Putamen (tissue), 1 donor: ENCODE measurements at regions not wholly inside any gene's neighbourhood (a gene's known extent, or its start where the extent isn't known, plus 50 kb on each side); places are given as distances from the start of the nearest gene placed in this dataset.

Source experiments
- DNase-seq: peaks from one replicate; pipeline ENCODE4 v3.0.0-alpha.2; 2016; ENCODE audit warnings: low spot score

DNA sequence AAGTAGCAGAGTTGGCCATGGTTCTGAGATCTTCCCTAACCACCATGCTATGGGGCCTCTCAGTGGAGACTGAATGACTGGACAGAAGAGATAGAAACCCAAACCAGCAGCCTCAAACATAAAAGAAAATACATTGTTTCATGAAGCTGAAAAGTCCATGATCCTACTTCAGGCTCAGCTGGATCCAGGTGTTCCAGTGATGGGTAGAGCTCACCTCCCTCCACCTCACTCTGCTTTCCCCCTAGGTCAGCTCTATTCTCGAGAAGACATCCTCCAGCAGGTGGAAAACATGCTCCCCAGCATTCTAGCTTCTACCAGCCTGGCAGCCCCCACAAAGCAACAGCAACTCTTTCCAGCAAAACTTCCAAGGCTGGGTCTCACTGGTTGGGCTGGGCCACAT, 132.1 kb downstream of the OAT start:
- DNase-seq, result no peak

DNA sequence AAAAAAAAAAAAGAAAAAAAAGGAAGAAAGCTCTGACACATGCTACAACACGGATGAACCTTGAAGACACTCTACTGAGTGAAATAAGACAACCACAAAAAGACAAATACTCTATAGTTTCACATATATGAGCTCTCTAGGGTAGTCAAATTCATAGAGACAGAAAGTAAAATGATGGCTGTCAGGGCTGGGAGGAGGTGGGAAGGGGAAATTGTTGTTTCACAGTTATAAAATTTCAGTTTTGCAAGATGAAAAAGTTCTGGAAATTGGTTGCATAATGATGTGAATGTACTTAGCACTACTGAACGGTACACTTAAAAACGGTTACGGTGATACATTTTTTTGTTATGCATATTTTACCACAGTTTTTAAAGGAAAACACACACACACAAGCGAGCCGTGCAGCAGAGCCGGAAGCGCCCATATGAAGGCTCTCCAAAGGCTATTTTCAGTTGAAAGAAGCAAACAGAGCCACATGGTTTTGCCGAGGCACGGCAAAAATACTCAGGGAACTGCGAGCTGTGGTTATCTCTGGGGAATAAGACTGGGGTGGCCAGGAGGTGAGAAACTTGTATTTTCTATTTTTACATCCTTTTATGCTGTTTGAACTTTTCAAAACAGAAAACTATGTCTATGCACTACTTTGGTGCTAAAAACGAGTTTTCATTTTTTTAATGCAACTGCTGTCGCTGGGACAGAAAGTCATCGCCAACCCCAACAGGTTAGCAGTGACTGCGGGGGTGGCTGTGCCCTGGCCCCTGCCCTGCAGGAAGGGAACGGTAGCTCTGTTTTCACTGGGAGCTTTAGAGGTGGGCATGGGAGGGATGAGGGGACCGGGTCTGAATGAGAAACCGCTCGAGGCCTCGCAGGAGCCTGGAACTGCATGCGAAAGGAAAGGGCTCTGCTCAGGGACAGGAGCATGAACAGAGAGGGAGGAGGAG, 132.9 kb downstream of the OAT start:
- DNase-seq, result no peak

DNA sequence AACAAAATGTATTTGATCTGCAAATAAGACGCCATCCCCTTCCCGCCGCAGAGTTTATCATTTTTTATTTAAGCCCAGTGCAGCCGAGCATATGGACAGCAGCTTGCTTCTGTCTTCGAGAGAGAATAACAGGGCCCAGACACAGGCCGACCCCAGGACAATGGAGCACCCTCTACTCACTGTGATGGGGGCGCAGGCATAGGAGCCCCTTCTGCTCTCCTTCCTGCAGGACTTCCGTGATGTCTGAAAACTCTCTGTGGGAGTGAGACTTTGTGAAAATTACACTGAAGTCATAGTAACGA, 134.8 kb downstream of the OAT start:
- DNase-seq, result no peak

DNA sequence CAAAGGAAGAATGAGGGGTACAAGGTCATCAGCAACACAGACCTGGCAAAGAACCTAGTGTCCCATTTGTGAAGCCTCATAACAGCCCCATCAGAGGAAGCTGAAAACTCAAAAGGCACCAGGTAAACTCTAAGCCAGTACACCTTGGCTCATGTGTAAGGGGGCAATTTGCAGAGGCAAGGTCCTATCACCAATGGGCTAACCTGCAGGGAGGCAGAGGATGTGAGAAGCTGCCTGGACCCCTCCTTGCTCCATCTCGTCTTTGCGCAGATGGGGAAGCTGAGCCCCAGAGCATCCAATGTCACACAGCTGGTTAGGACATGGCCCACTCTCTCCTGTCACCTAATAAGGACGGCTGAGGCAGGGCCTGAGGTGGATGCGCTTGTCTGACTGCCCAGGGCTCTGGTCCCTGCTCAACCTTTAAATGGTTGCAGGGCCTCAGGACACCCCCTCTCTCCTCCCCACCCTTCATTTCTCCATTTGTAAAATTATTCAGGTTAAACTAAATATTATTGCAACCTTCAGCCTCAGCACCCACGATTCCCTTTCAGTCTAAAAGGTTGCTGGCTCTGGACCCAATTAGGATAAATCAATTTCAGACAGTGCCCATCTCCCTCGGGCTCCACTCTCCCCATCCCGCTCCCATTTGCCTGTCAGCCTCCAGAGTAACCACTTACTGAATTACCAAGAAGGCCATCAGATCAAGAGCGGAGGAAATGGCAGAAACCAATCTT, 135.3 kb downstream of the OAT start:
- no peak for DNase-seq

DNA sequence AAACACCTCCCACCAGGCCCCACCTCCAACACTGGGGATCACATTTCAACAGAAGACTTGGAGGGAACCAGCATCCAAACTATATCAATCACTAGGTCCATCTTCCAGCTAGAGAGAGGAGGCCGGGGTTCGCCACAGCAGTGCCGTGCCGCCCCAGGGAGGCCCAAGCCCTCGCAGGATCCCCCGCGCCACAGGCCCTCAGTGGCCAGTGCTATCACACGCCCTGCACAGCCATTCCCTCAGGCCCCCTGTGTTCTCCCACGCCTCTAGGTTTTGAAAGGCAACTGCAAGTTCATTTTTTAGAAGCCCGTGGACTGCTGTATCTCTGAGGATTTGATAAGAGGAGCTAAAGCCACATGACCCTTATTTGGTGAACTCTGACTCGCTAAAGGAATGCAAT, 136.4 kb downstream of the OAT start:
- no peak for DNase-seq

DNA sequence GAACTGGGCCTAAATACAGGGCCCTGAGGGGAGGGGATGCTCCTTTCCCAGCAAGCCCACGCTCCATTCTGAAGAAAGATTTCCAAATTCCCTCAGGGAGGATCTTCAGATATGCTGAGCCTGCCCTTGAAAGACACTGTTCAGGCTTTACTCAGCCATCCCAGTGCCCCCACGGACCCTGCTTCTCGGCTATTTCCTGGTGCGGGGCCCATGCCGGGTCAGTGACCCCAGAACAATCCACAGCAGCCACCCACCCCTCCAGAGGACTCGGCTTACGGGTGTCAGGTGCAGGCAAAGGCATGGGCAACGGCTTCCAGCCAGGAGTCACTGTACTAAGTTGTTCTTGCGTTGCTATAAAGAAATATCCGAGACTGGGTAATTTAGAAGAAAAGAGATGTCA, 137.1 kb downstream of the OAT start:
- DNase-seq, result no peak

DNA sequence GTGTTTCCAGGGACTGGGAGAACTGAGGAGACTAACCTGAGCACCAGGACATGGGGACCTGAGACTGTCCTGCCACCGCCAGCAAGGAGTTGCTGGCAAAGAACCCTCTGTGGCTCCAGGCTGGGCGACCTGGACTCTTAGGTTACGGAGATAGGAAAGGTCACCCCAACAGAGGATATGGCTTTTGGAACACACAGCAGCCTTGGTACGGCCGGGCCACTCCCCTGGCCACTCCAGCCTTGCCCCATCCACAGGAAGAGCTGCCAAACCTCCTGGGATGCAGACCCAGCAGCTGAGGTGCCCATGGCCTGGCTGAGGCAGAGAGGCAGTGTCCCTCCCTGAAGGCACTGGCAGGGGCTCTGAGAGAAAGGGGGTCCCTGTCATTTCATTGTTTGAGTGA, 137.8 kb downstream of the OAT start:
- no peak for DNase-seq

DNA sequence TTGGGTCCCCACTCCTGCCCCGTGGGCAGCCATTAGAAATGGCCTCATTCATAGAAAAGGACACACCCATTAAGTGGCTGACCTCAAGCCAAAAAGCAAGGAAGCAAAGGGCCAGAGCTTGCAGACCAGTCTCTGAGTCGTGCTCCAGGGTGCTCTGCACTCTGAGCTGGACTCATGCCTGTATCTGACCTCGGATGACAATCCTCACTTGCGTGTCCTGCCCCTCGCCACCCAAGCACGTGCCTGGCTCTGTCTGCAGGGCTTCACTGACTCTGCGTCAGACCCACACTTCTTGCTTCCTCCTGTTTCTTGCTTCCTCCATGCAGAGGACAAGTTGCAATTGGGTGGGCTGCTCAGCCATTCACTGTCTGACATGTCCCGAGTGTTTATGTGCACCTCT, 138.8 kb downstream of the OAT start:
- DNase-seq, result no peak

DNA sequence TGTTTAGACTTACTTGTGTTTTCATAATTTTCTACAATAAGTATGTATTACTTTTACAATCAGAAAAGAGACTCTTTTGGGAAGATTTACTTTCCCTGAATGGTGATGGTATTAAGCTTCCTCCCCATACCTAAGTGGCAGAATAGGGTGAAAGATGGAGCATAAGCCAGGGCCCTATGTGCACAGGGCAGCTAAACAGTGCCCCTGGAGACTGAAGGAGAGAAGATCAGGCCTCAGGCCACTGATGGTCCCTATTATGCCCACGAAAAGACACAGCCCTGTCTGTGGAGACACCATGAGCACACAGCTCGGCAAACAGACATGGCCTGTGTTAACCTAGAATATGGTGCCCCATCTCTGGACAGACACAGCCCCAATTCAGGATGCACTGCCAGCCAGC, 139.4 kb downstream of the OAT start:
- DNase-seq, result no peak

DNA sequence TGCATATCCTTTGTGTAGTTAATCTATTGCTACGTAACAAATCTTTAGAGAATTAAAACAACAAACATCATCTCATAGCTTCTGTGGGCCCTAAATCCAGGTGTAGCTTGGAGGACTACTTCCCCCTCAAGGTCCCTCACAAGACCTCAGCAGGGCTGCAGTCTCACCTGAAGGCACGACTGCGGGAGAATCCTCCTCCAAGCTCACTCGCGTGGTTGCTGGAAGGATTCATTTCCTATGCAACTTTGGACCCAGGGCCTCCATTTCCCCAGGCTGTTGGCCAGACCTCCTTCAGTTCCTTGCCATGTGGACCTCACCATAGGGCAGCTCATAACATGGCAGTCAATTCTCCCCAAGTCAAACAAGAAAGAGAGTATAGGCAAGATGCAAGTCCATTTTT, 140.4 kb downstream of the OAT start:
- no peak for DNase-seq

DNA sequence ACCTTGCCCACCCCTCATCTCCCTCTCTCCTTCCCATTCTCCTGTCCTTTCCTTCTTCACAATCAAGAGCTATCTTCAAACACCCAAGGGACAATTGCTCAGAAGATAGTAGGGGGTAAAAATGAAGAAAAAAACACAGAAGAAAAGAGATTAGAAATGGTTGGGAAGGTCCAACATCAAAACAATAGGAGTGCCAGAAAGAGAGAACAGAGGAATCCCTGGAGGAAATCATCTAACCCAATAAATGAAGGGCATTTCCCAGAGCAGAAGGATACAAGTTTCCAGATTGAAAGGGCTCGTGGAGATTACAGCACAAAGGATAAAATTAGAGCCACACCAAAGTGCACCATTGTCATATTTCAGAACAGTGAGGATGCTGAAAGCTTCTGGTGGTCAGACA, 145.6 kb downstream of the OAT start:
- DNase-seq, result no peak

DNA sequence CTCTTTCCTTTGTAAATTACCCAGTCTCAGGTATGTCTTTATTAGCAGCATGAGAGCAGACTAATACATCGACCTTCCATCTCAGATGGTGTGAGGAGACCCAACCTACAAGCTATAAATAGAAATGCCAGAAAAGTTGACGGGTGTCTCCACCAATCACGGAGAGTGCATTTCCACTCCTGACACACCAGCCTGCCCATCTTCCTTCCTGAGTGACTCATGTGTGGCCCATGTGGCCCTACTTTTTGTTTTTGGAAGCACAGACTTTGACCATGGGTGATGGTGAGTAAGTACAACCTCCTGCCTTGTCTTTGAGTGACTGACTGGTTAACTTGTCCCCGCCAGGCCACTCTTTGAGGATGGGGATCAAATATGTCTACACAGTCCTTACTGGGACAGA, 147.0 kb downstream of the OAT start:
- no peak for DNase-seq

DNA sequence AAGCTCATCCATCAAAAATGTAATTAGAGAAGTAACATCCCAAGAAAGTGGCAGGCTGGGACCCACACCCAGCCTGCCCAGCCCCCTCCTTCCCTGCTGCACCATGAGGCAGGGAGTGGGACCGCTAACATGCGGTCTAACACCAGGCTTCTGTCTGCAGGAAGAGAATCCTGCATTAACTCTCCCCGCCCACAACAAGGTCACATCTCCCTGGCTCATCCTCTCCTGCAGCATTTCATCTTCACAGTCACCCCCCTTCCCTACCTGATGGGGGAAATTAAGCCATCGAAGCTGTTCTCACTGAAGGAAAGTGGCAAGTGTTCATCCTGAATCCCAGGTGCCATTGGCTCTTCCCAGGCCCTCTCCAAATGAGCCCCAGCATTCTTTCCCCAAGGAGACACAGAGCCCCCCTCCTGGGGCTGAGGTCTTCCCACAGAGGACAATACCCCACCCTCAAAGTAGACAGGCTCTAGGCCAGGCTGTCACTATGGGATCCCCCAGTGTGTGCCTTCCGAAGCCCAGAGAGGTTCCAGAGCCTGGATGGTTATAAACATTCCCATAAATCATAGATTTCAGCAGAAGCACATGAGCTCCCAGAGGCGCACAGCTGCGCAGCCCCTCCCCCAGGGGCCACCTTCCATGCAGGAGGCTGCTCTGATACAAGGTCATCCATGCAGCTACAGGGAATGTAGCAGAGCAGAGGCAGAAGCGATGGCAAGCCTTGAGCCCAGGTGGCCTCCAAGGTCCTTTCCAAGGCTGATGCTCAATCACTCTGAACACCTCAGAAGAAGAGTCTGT, 148.0 kb downstream of the OAT start:
- no peak for DNase-seq

DNA sequence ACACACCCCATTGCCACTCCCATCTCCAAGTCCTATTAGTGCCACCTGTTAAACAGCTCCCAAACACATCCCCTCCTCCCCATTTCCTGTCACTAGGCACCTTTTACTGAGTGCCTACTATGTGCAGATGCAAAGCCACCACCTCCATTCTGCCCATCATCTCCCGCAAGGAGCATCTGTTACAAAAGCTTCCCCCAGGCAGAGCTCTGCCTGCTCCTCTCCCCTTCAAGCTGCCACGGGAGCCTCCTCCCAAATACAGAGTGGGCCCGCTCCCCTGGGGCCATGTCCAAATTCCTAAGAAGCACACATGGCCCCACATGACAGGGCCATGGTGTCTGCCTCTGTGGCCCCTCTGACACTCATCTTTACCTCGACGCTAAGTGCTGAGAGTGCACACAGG, 149.7 kb downstream of the OAT start:
- no peak for DNase-seq

DNA sequence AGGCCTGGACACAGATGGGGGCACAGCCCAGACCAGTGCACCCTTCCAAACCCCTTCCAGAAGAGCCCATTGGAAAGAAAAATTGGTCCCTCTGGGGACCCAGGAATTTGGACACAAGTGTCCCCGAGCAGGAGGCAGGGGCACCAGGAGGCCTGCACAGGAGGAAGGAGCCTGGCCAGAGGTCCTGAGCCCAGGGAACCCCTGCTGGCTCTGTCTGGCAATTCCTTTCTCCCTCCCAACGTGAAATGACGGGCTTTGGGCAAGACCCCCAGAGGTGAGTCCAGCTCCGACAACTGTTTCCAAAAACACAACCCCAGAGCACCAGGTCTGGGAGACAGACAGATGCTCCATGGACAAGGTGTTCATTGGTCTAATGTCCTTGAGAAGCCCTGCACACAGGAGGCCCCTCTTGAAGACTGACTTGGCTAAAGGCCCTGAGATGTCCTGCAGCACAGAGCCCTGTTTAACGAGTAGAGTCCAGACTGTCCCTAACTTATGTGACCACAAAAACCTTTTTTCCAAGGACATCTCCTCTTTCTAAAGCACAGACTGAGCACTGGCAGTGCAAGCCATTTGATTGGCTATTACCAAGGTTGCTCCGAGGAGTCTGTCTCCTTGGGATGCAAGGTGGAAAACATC, 150.7 kb downstream of the OAT start:
- DNase-seq, result no peak

DNA sequence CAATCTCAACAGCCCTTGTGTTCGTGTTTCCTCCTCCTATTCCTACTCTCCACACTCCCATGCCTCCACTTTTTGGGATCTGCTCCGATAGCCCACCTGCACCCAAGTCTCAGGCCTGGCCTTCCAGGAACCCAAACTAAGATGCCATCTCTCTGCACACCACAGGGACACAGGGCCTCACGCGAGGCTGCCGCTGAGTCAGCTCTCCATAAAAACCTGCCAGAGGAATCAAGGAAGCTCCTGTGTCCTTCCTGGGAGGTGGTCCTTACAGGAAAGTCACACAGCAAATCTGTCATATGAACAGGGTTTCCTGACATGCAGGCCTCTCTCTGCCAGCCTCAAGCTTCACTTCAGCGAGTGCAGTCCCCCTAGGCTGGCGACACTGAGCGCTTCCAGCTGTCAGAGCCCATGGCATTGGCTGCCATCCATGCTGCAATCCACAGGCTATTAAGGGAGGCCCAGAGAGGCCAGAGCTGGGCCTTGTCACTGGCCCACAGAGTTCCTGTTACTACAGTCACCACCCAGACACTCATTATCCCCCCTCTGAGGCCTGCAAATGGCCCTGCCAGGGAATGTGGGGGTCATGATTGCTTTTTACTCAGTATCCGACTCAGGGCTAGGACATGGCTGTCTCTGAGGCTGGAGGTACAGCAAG, 151.4 kb downstream of the OAT start:
- no peak for DNase-seq

DNA sequence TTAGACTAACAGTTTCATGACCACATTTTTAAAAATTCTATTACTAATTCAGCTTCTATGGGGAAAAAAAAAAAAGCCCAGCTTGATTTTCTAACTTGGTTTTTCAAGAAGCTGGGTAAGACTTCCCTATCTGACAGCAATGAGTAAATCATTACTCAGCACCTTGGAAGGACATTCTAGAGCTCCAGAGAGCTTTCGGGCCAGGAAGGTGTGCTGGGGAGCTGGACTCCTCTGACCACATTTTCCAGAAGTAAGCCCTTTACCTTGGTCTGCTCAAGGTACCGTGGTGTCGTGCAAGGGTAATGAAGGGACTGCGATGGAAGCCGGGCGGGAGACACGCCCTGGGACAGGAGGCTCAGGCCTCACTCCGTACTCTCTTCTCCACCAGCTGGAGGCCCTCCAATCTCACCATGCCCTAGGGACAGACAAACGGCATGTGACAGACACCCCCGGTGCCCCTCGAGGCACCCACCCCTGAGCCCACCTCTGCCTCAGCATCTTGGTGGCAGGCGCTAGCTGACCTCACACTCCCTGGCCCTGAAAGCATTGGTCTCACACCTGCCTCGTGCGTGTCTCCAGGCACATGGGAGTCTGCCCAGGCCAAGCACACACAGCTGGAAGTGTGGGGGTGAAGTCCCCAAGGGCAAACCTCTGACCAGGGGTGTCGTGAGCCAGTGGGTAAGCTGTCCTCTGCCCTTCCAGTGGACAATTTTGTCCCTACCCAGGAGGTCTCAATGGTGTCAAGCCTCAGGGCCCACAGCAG, 152.1 kb downstream of the OAT start:
- DNase-seq, result no peak

DNA sequence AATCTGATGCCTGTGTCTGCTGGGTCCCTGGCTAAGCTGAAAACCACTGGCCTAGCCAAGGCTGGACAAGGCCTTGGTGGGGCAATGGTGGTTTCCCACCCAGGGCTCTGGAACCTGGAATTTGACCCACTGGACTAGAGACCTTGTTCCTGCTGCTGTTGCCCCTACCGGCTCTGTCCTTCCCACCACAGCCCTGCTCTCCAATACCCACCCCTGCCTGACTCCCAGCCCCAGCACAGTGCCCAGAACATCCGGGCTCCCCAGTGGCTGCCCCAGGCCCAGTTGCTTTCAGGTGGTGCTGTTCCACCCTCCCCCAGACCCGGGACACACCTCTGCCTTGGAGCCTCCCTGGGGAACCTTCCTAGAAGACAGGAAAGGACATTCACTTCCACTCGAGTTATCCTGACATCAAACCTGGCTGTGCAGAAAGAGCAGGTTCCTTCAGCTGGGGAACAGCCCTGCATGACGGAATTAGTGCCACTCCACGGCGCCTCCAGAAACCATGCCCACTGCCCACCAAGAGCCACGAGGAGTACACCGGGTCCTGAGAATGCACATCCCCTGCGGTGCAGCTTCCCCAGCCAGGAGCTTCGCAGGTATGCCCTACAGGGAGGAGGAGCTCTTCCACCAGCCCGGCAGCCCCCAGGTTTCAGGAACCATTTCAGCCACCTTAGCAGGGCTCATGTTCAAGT, 152.8 kb downstream of the OAT start:
- no peak for DNase-seq

DNA sequence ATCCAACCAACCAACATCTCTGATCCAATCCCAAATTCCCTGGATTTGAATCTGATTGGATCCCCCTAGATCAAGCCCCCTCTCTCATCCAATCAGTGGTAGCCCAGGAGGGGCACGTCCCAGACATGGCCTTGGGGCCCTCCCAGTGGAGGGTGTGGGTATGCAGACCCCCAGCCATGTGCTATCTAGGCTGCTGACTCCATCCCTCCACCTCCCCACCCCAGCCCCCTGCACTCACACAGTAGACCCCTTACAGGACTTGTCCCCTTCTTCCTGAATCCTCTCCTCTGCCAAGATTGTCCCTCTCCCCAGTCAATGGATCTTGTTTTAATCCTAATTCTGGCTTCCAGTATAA, 153.4 kb downstream of the OAT start:
- DNase-seq, result no peak

DNA sequence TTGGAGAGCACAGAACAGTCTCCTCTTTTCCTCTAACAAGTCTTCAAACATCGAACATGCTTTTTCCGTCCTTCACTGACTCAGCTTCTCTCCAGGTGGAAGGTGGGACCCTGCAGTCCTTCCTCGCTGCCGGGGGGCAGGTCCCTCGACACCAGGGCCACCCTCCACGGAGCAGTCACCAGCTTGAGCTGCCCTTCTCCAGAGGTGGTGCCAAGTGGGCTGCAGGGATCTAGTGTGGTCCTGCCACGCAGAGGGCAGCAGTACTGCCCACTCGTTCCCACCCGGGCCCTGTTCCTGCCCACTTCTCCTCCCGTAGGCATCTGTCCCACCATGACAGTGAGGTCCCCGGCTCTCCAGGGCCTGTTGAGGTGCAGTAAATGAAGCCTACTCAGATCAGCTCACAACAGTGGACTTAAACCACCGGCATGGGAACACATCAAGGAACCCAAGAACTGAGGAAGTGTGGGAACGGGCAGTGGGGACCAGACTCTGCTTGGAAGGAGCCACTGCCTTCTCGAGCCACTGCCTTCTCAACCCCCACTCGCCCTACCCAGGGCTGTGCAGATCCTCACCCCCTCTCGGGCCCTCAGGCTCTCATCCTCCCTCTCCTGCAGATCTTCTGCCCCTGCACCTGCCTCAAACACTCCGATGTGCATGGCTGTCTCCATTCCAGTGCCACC, 153.9 kb downstream of the OAT start:
- no peak for DNase-seq
